Raji (cell line): ENCODE measurements at regions not wholly inside any gene's neighbourhood (a gene's known extent, or its start where the extent isn't known, plus 50 kb on each side); places are given as distances from the start of the nearest gene placed in this dataset.

Experiments used
- POLR2A ChIP-seq: IDR thresholded peaks from 2 replicates; pipeline ENCODE4 v1.6.1; 2011; ENCODE audit warnings: low read depth, low read length, control low read depth; ENCODE audit not compliant: insufficient read depth

GRCh38 chr20:53668992-53669391, 75.4 kb upstream of the ZNF217 start:
- no peak for TF ChIP-seq POLR2A

DNA sequence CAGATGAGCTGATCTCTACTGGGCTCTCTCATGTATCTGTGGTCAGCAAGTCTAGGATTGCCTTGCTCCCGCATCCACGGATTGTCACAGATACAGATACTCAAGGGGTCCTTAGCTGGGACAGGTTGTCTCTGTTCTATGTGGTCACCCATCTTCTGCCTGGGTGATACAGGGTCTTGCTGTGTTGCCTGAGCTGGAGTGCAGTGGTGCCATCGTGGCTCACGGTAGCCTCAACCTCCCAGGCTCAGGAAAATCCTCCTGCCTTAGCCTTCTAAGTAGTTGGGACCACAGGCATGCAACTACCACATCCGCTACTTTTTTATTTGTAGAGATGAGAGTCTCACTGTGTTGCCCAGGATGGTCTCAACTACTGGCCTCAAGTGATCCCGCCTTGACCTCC, 72.5 kb upstream of the ZNF217 start:
- TF ChIP-seq POLR2A = no peak

DNA sequence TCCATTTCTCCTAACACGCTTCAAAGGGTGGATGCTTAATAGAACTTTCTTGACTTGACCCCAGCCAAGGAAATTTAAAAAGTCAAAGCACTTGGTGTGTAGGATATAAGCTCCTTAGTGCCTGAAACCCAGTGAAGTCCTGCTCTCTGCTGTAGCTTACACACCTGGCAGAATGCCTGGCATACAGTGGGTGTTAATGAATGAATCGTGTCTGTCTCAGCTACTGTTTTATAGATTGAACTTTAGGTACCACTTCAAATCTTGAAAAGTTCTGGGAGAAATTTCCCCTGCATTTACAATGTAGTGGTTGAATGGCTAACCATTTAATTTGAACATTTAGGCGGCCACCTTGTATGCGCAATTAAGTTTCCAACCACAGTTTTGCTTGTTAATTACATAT, 70.5 kb upstream of the ZNF217 start:
- no peak for TF ChIP-seq POLR2A

DNA sequence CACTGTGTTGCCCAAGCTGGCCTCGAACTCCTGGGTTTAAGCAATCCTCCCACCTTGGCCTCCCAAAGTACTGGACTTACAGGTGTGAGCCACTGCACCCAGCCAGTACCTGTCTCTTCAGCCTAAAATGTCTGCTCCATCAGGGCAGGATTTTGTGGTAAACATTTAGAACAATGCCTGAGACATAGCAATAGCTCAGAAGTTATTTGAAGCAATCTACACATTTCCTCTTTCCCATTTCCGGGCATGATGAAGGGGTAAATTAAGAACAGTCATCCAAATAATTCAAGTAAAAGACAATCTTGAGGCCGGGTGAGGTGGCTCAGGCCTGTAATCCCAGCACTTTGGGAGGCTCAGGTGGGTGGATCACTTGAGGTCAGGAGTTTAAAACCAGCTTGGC, 69.0 kb upstream of the ZNF217 start:
- TF ChIP-seq POLR2A = no peak

- no peak for TF ChIP-seq POLR2A
These were observed 67.3 kb upstream of the ZNF217 start for GRCh38 chr20:53660947-53661381.

- no peak for TF ChIP-seq POLR2A
These were observed 66.7 kb upstream of the ZNF217 start for GRCh38 chr20:53660078-53660909.

DNA sequence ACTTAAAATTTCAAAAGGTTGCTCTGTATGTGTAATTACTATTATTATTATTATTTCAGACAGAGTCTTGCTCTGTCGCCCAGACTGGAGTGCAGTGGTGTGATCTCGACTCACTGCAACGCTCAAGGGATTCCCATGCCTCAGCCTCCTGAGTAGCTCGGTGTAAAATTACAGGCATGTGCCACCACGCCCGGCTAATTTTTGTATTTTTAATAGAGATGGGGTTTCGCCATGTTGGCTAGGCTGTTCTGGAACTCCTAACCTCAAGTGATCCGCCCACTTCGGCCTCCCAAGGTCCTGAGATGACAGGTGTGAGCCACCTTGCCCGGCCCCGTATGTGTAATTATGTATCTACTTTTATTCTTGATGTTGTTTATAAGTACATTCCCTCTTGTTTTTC, 65.3 kb upstream of the ZNF217 start:
- TF ChIP-seq POLR2A = no peak

DNA sequence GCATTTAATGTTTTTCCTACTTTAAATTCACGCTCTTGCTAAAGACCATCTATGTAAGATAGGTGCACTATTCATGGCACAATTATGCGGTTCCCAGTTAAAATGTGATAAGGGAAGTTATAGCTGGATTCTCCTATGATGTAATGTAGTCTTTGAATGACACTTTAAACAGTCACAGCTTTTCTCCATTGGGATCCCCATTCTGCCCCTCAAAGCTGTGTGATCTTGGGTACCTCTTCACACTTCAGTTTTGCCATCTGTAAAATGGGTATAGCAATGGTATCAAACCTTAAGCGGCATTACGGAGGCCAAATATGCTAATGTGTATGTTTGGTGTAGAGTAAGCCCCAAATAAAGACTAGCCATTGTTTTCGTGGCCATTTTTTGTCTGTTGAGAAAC, 64.7 kb upstream of the ZNF217 start:
- TF ChIP-seq POLR2A = no peak

DNA sequence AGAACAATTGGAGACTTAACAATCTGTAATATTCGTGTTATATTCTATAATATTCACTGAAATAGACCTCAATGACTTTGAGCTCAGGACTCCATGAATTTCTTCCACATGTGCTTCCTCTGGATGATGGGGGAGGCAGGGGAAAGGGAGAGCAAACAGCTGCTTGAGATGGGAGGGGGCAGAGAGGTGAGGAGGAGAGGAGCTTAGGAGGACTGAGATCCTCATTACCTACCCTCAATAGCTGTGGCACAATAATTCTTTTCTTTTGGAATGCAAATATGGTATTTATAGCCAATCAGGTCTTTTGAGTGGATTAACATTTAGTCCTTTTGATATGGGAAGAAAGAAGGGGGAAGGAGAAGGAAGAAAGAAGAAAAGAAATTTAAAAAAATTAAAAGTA, 64.1 kb upstream of the ZNF217 start:
- TF ChIP-seq POLR2A = no peak

DNA sequence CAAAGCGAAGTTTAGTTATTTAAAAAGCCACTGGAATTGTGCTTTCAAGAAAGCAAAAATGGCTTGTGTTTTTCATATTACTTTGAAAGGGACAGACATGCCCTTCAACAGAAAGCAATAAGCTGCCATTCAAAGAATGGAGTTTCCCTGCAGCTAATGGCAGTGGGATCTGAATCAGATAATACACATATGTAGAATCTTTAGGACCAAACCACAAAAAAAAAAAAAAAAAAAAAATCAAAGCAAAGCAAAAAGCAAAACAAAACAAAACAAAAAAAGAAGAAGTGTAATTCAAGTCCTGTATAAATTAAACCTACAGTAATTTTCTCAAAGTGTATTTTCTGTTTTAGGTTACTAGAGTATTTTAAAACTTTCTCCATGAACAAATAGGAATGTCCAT, 63.6 kb upstream of the ZNF217 start:
- TF ChIP-seq POLR2A = no peak

DNA sequence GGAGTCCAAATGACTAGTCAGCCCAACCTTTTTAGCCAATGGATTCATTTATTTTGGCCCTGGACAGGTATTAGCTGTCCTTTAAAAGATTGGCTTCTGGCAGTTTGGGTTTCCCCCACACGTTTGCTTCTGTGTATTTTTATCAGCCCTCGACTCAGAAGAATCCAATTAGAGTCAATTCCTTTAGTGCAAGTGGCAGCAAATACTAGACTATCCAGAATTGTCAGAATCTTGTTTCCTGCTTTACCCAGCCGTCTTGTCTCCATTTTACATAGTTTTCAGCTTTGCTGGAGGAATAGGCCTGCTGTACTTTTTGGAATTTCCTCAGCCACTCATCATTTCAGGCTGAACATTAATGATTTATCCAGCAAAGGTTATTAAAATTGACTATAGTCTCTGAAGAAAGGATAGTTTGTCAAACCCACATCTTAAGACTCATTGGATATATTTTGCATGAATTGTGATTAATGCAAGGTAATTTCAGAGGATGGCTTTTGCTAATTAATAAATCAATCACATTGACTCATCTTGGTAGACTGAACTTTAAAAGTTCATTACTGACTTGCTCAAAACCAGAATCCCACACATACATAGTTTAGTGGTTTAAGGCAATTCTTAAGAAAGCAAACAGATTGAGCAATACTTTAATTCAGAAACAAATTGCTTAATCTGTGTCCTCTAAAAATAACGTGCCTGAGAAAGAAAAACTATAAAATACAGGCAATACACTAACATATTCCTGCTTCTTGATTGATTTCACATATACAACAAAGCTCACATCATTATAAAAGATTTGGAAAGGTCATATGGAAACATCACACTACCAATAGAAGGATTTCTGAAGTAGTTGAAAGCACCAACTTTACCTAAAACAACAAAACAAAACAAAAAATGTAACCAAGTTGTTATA, 62.9 kb upstream of the ZNF217 start:
- TF ChIP-seq POLR2A = no peak

DNA sequence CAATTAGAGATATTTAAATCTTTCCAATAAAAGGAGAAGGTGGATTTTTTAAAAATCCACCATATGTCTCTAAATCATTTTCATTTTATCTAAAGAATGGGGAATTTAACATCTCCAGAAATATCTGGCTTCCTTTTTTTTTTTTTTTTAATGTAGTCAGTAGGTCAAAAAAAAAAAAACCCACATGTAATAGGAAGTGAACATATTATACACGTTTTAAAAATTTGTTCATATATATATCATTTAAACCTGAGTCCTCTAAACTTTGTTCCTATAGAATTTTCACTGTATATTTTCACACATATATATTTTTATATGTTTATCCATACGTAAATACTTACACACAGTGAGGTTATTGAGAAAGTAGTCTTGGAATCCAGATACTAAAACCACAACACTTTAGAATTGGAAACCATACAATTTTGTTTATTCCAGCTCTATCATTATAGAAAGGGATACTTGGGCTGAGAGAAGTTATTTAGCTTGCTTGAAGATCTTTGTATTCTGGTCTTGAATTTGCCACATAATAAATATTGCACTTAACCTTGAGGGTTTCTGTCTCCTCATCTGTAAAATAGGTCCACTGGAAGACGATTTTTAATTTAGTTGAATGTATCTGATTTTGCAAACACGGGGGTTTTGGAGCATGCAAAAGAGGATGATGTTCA, 62.1 kb upstream of the ZNF217 start:
- TF ChIP-seq POLR2A = no peak

GRCh38 chr20:53654932-53655624, 61.4 kb upstream of the ZNF217 start:
- no peak for TF ChIP-seq POLR2A

DNA sequence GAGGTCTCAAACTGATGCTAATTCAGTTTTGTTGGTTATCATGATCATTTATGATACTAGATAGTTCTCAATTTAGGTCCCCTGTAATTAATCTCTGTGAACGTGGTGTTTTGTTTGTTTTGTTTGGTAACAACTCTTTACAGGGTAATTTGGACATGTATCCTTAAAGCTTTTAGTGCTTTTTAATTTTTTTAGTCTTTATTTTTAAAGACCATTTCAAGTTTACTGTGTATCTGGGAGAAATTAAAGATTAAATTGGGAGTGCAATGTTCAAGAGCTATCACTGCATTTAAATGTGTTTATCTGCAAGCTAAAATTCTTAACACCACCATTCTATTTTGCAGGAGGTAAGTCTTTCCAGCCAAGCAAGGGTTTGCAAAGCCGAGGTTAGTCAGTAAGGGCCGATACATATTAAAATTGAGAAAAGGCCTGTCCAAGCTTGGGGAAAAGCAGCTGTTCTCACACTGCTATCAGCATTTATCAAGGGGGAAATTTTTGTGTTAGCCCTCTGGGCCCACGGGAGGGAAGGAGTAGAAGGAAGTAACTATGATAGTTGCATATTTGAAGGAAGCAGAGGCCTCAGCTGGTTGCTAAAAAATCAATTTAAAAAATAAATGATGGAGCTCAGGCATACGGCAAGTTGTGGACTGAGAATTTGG, 59.3 kb upstream of the ZNF217 start:
- no peak for TF ChIP-seq POLR2A

GRCh38 chr20:53652090-53652858, 58.6 kb upstream of the ZNF217 start:
- peak; percentile 24; the same call in 1 of the 2 replicates for TF ChIP-seq POLR2A
